Sigmoid colon (tissue), 6 donors: ENCODE measurements at regions not wholly inside any gene's neighbourhood (a gene's known extent, or its start where the extent isn't known, plus 50 kb on each side); places are given as distances from the start of the nearest gene placed in this dataset.

Experiments used
- DNase-seq: peaks from one replicate; pipeline ENCODE4 v3.0.0-alpha.2; 2019
- H3K27ac ChIP-seq, 4 donors: fragments of 200-600 bp; sonication (generic); one replicate each; pipeline ENCODE4 v1.5.1; 2016 to 2019; ENCODE audit warnings: mild to moderate bottlenecking in 1 of 4
- H3K27me3 ChIP-seq, 3 donors: fragments of 200-600 bp; sonication (generic); one replicate each; pipeline ENCODE4 v1.5.1; 2019; ENCODE audit warnings: mild to moderate bottlenecking in 1 of 3
- H3K36me3 ChIP-seq, 4 donors: fragments of 200-600 bp; sonication (generic); one replicate each; pipeline ENCODE4 v1.5.1; 2016 to 2019
- H3K4me1 ChIP-seq, 4 donors: fragments of 200-600 bp; sonication (generic); one replicate each; pipeline ENCODE4 v1.5.1; 2017 to 2019
- H3K4me3 ChIP-seq, 4 donors: fragments of 200-600 bp; sonication (generic); one replicate each; pipeline ENCODE4 v1.5.1; 2017 to 2019; ENCODE audit warnings: mild to moderate bottlenecking in 2 of 4, moderate library complexity in 1 of 4
- H3K9me3 ChIP-seq, 4 donors: fragments of 200-600 bp in 3 of 4; sonication (generic) in 3 of 4; one replicate each; pipeline versions ENCODE4 v1.5.1 to v1.6.1; 2013 to 2019
- EP300 ChIP-seq, 4 donors: sonication (generic); formaldehyde crosslinking; IDR thresholded peaks; one replicate each; pipeline ENCODE4 v1.6.1; 2017; ENCODE audit warnings: antibody characterized with exemption in 4 of 4
- POLR2A ChIP-seq, 2 donors: fragments of 450-650 bp; IDR thresholded peaks; one replicate each; pipeline ENCODE4 v1.6.1; 2016; ENCODE audit warnings: antibody characterized with exemption in 2 of 2, mild to moderate bottlenecking in 2 of 2, moderate library complexity in 2 of 2
- POLR2AphosphoS5 ChIP-seq, 4 donors: sonication (generic); formaldehyde crosslinking; IDR thresholded peaks; one replicate each; pipeline ENCODE4 v1.6.1; 2017; ENCODE audit warnings: antibody characterized with exemption in 4 of 4
- WGBS, 2 donors: extraction: QIAGEN DNeasy Blood & Tissue Kit; methylation state at CpG; one replicate each; pipeline ENCODE4 v1.1.7; 2013; 5-methylcytosine and 5-hydroxymethylcytosine counted together
- intact Hi-C: fragments of 100-400 bp; cut with DNase I; formaldehyde crosslinking; loops from one replicate; pipeline ENCODE4 v1.15.1; 2023
- TF ChIP-seq, protein P1 (sequence below), 4 experiments: fragments of 450-650 bp in 3 of 4; fragments of 200-600 bp in 1 of 4; IDR thresholded peaks; one replicate each; pipeline ENCODE4 v1.5.1; 2016 to 2019; ENCODE audit warnings: antibody characterized with exemption in 4 of 4, mild to moderate bottlenecking in 3 of 4, moderate library complexity in 2 of 4
- donor health status: healthy with polysubstance abuse.
- donor health status: healthy.

DNA sequence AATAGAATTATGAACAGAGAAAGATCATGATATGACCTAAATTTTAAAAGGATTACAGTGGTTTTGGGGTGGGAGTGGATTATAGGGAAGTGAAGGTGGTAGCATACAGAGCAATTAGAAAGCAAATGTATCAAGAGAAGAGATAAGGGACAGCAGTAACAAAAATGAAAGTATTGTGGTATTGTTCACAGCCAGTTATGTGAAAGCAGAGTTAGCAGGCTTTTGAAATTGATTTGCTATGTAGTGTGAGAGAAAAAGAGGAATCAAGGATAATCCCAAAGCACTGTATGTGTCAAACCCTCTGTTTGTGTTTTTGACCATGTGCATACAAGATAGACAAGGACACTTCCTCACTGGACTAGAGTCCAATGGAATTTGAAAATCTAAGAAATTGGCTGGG is 1721.4 kb downstream of the PCDH9 start:
- H3K27ac ChIP-seq, result no peak overlapping the region
- no peaks in the 10 kb centered on the region for H3K4me1 ChIP-seq
- intact Hi-C loops, result no loop called here
- no peaks in the 10 kb centered on the region for H3K27me3 ChIP-seq
- TF ChIP-seq POLR2A (IDR thresholded peaks at IDR 0.05), result no peak
- TF ChIP-seq POLR2AphosphoS5 (IDR thresholded peaks at IDR 0.05), result no peak
- TF ChIP-seq EP300 (IDR thresholded peaks at IDR 0.05), result no peak
- TF ChIP-seq, protein P1, sequence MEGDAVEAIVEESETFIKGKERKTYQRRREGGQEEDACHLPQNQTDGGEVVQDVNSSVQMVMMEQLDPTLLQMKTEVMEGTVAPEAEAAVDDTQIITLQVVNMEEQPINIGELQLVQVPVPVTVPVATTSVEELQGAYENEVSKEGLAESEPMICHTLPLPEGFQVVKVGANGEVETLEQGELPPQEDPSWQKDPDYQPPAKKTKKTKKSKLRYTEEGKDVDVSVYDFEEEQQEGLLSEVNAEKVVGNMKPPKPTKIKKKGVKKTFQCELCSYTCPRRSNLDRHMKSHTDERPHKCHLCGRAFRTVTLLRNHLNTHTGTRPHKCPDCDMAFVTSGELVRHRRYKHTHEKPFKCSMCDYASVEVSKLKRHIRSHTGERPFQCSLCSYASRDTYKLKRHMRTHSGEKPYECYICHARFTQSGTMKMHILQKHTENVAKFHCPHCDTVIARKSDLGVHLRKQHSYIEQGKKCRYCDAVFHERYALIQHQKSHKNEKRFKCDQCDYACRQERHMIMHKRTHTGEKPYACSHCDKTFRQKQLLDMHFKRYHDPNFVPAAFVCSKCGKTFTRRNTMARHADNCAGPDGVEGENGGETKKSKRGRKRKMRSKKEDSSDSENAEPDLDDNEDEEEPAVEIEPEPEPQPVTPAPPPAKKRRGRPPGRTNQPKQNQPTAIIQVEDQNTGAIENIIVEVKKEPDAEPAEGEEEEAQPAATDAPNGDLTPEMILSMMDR (IDR thresholded peaks at IDR 0.05), result no peak
- DNase-seq, result no peak
- H3K9me3 ChIP-seq, result peaks cover 0 to 3% (median 0%) of the 10 kb centered on the region in 4 donors
- H3K4me3 ChIP-seq, result no peak overlapping the region
- no peaks in the 10 kb centered on the region for H3K36me3 ChIP-seq

DNA sequence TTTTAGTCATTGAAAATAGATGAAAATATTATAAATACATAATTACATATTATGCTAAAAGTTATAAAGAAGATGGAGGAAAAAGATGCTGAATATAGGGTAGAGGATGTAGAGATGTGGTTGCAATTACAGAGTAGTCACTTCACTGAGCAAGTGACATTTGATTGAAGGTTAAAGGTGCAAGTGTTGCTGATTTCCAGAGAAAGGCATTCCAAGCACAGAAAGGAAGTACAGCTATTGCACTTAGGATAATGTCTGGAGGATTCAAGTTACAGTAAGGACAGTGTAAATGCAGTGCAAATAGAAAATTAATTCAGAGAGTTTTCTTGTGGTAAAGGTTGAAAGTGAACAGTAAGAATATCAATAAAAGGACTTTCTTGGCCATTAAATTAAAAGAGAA is 1721.8 kb downstream of the PCDH9 start:
- TF ChIP-seq EP300 (IDR thresholded peaks at IDR 0.05) (no peak), POLR2AphosphoS5 (IDR thresholded peaks at IDR 0.05) (no peak), POLR2A (IDR thresholded peaks at IDR 0.05) (no peak)
- TF ChIP-seq, protein P1 (IDR thresholded peaks at IDR 0.05), result no peak
- no peak for DNase-seq
- Histone ChIP-seq H3K4me1 (no peaks in the 10 kb centered on the region), H3K9me3 (peaks cover 0 to 3% (median 0%) of the 10 kb centered on the region in 4 donors), H3K4me3 (no peak overlapping the region), H3K36me3 (no peaks in the 10 kb centered on the region), H3K27me3 (no peaks in the 10 kb centered on the region), H3K27ac (no peak overlapping the region)
- intact Hi-C loops, result no loop called here

DNA sequence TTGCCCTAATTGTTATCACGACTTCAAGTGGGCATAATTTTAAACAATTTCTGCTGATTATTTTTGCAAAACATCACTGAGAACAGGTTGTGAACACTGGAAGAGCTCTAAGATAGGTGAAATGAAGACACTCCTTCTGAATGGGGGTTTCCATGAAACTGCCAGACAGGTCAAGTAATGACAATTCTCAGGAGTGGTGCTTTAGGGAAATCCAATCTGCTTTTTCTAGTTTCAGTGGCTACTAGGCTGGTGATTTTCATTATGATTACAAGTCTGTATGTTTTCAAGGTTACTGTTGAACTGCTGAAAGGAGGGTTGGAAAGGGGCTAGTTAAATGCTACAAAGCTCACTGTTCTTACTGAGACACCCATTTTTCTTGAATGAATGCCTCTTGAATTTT is 1724.2 kb downstream of the PCDH9 start:
- no peaks in the 10 kb centered on the region for H3K27me3 ChIP-seq
- intact Hi-C loops, result no loop called here
- H3K36me3 ChIP-seq, result no peaks in the 10 kb centered on the region
- no peak overlapping the region for H3K4me3 ChIP-seq
- 80 to 87% methylated on average over 1 of the region's 1 CpG for WGBS, 2 donors
- DNase-seq, result no peak
- no peak for TF ChIP-seq POLR2A (IDR thresholded peaks at IDR 0.05)
- TF ChIP-seq POLR2AphosphoS5 (IDR thresholded peaks at IDR 0.05), result no peak
- TF ChIP-seq, protein P1 (IDR thresholded peaks at IDR 0.05), result no peak
- TF ChIP-seq EP300 (IDR thresholded peaks at IDR 0.05), result no peak
- no peak overlapping the region for H3K27ac ChIP-seq
- peaks cover 0 to 3% (median 0%) of the 10 kb centered on the region in 4 donors for H3K9me3 ChIP-seq
- no peaks in the 10 kb centered on the region for H3K4me1 ChIP-seq

DNA sequence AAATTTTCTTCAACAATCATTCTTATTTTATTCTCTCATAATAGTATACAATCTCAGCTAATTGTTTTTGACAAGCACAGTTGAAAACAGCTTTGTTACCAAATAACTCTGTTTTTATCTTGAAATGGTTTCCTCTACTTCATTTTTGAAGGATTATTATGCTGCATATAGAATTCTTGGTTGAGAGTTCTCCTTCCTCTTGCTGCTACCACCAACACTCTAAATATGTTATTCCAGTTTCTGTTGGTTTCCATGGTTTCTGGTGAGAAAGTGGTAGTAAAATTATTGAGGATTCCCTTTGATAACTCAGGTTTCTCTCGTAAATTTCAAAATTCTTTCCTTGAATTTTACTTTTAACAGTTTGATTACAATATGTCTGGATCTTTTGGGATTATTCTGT is 1725.9 kb downstream of the PCDH9 start:
- 79 to 90% methylated on average over 1 of the region's 1 CpG for WGBS, 2 donors
- TF ChIP-seq POLR2AphosphoS5 (IDR thresholded peaks at IDR 0.05) (no peak), POLR2A (IDR thresholded peaks at IDR 0.05) (no peak), EP300 (IDR thresholded peaks at IDR 0.05) (no peak)
- TF ChIP-seq, protein P1 (IDR thresholded peaks at IDR 0.05), result no peak
- no peaks in the 10 kb centered on the region for H3K27me3 ChIP-seq
- DNase-seq, result no peak
- peaks cover 0 to 3% (median 0%) of the 10 kb centered on the region in 4 donors for H3K9me3 ChIP-seq
- H3K27ac ChIP-seq, result no peak overlapping the region
- no peaks in the 10 kb centered on the region for H3K4me1 ChIP-seq
- no peaks in the 10 kb centered on the region for H3K36me3 ChIP-seq
- intact Hi-C loops, result no loop called here
- no peak overlapping the region for H3K4me3 ChIP-seq

DNA sequence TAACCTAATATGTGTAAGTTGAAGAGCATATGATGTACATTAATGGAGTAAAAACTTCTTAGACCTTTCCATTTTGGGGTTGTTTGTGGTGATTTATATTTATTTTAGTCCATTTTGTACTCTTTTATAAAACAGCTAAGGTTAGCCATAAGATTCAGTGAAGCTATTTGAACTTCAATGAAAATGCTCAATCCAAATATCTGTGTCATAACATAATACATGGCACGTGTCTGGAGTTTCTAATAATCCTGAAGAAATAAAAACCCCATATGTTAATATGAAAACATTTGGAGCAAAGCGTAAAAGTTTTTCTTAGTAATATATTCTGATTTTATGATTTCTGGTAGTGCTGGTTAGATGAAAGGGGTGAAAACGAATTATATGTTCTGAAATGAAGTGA is 1729.7 kb downstream of the PCDH9 start:
- 55 to 69% methylated on average over 3 of the region's 3 CpGs for WGBS, 2 donors
- intact Hi-C loops, result no loop called here
- Histone ChIP-seq H3K27me3 (no peaks in the 10 kb centered on the region), H3K36me3 (no peaks in the 10 kb centered on the region), H3K4me1 (no peaks in the 10 kb centered on the region), H3K4me3 (no peak overlapping the region), H3K9me3 (peaks cover 0 to 3% (median 0%) of the 10 kb centered on the region in 4 donors), H3K27ac (no peak overlapping the region)
- DNase-seq, result no peak
- TF ChIP-seq POLR2A (IDR thresholded peaks at IDR 0.05) (no peak), POLR2AphosphoS5 (IDR thresholded peaks at IDR 0.05) (no peak), EP300 (IDR thresholded peaks at IDR 0.05) (no peak)
- TF ChIP-seq, protein P1 (IDR thresholded peaks at IDR 0.05), result no peak
